ENCODE measurements at regions not wholly inside any gene's neighbourhood (a gene's known extent, or its start where the extent isn't known, plus 50 kb on each side); places are given as distances from the start of the nearest gene placed in this dataset.

DNA sequence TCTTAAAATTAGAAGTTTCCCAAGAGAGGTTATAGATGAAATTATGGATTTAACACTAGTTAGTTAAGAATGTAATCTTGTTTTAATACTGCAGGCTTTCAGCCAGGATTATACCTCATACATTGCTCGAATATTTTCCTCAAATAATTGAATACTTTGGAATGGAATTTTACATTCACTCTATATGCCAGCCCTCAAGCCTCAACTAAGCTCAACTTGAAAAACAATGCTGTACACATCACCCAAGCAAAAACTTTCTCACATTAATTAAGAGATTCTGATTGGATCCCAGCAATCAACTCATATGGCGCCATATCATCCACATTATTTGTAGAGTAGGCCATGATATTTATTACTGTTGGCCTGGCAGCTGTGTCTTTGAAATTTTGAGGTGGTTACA lies 710.7 kb upstream of the ADAMTS5 start:
- 10 to 48% (median 36%) methylated on average over 2 of the region's 2 CpGs for WGBS, 3 donors
- no peak for ATAC-seq

DNA sequence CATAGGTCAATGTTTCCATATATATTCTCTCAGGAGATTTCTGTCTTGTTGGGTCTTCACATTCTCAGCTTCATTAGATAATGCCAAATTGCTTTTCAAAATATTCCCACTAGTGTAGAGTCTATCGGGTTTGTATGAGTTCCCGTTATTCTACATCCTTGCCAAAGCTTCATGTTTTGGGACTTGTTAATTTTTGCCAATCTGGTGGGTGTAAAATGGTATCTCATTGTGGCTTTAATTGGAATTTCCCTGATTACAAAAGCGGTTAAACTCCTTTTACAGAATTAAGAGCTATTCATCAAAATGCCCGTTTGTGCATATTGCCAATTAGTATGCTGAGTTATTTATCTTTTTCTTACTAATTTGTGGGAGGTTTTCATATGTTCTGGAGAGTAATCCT lies 708.4 kb upstream of the ADAMTS5 start:
- TF ChIP-seq, protein P1, sequence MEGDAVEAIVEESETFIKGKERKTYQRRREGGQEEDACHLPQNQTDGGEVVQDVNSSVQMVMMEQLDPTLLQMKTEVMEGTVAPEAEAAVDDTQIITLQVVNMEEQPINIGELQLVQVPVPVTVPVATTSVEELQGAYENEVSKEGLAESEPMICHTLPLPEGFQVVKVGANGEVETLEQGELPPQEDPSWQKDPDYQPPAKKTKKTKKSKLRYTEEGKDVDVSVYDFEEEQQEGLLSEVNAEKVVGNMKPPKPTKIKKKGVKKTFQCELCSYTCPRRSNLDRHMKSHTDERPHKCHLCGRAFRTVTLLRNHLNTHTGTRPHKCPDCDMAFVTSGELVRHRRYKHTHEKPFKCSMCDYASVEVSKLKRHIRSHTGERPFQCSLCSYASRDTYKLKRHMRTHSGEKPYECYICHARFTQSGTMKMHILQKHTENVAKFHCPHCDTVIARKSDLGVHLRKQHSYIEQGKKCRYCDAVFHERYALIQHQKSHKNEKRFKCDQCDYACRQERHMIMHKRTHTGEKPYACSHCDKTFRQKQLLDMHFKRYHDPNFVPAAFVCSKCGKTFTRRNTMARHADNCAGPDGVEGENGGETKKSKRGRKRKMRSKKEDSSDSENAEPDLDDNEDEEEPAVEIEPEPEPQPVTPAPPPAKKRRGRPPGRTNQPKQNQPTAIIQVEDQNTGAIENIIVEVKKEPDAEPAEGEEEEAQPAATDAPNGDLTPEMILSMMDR (IDR thresholded peaks at IDR 0.05): no peak
- Histone ChIP-seq H3K27ac (no peak overlapping the region), H3K27me3 (ENCODE audit: insufficient read depth in 3 of 3, low read length in 2 of 3) (no peaks in the 10 kb centered on the region), H3K9me3 (no peaks in the 10 kb centered on the region), H3K36me3 (ENCODE audit: insufficient read depth in 1 of 2, low read depth in 1 of 2) (no peaks in the 10 kb centered on the region), H3K4me1 (no peaks in the 10 kb centered on the region), H3K4me3 (no peak overlapping the region)
- WGBS, 3 donors: 76 to 81% (median 77%) methylated on average over 4 of the region's 4 CpGs
- ATAC-seq (no peak), DNase-seq (no peak)
- intact Hi-C loops (cut with DNase I): no loop called here

More for the DNA sequence above, 710.7 kb upstream of the ADAMTS5 start:
- intact Hi-C loops (cut with DNase I): no loop called here
- Histone ChIP-seq H3K4me3 (no peak overlapping the region), H3K27me3 (ENCODE audit: insufficient read depth in 3 of 3, low read length in 2 of 3) (no peaks in the 10 kb centered on the region), H3K36me3 (ENCODE audit: insufficient read depth in 1 of 2, low read depth in 1 of 2) (no peaks in the 10 kb centered on the region), H3K27ac (no peak overlapping the region), H3K4me1 (no peaks in the 10 kb centered on the region), H3K9me3 (no peaks in the 10 kb centered on the region)
- DNase-seq: no peak
- TF ChIP-seq, protein P1 (IDR thresholded peaks at IDR 0.05): no peak

DNA sequence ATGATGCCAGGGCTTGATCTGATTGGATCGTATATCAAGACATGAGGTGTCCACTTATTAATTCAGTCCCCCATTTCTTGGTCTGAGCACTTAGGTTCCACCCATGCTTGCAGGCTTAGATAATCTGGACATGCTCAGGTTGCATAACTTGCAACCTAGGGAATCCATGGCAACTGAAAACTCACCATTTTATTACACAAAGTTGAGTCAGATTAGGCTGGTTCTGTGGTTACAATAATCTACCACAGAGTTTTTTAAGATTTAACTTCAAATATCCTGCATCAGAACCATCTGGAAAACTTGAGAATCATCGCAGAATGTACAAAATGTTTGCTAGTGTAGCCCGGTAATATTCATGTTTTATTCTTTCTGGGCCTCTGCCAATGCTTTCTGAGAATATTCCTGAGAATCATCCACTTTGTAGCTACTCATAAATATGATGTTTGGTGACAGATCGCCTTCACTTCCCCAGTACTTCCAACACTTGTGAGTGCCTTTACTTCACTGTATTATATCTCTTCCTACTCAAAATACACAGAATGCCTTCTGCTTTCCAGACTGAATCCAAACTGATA lies 707.2 kb upstream of the ADAMTS5 start:
- no peak overlapping the region for H3K4me3 ChIP-seq
- no peaks in the 10 kb centered on the region for H3K4me1 ChIP-seq
- H3K36me3 ChIP-seq (ENCODE audit: insufficient read depth in 1 of 2, low read depth in 1 of 2): no peaks in the 10 kb centered on the region
- no peak overlapping the region for H3K27ac ChIP-seq
- intact Hi-C loops (cut with DNase I): no loop called here
- H3K9me3 ChIP-seq: no peaks in the 10 kb centered on the region
- ATAC-seq: no peak
- H3K27me3 ChIP-seq (ENCODE audit: insufficient read depth in 3 of 3, low read length in 2 of 3): no peaks in the 10 kb centered on the region
- no peak for DNase-seq
- TF ChIP-seq, protein P1 (IDR thresholded peaks at IDR 0.05): no peak
- WGBS, 3 donors: 74 to 79% (median 78%) methylated on average over 4 of the region's 4 CpGs

DNA sequence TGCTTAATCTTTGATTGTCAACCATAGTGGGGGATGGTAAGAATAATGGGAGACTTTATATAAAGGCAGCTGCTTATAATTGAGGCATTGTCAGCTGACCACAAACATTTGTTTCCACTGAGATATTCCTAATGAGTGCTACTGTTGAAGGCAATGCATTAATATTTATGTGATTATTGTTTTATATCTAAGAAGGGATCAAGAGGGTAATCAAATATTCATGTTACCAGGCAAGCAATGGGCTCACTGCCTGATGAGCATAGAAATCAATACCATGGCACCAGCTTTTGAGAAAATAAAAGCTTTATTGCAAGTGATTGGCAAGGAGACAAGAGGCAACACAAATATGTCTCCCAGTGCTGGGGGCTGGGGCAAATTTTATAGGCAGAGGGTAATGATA lies 706.7 kb upstream of the ADAMTS5 start:
- intact Hi-C loops (cut with DNase I): no loop called here
- Histone ChIP-seq H3K4me1 (no peaks in the 10 kb centered on the region), H3K36me3 (ENCODE audit: insufficient read depth in 1 of 2, low read depth in 1 of 2) (no peaks in the 10 kb centered on the region), H3K27me3 (ENCODE audit: insufficient read depth in 3 of 3, low read length in 2 of 3) (no peaks in the 10 kb centered on the region), H3K4me3 (no peak overlapping the region), H3K27ac (no peak overlapping the region), H3K9me3 (no peaks in the 10 kb centered on the region)
- ATAC-seq (no peak), DNase-seq (no peak)
- TF ChIP-seq, protein P1 (IDR thresholded peaks at IDR 0.05): no peak

DNA sequence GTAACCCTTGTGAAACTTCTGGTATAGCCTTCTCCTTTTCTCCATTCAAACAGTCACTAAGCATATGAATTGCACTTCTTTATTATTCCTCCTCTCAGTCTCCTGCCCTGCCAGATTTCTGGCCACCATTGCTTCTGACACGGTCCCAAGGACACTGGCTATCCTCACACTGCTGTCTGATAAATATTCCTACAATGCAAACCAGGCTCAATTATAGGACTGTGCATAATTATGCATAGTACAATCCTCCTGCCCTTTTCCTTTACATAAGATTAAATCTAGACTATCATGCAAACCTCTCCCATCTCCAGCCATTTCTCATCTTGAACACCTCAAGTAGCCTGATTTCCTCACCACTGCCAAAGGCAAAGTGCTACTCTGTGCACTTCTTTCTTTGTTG lies 704.3 kb upstream of the ADAMTS5 start:
- intact Hi-C loops (cut with DNase I): no loop called here
- Histone ChIP-seq H3K4me1 (no peaks in the 10 kb centered on the region), H3K9me3 (no peaks in the 10 kb centered on the region), H3K27ac (no peak overlapping the region), H3K4me3 (no peak overlapping the region), H3K27me3 (ENCODE audit: insufficient read depth in 3 of 3, low read length in 2 of 3) (no peaks in the 10 kb centered on the region), H3K36me3 (ENCODE audit: insufficient read depth in 1 of 2, low read depth in 1 of 2) (no peaks in the 10 kb centered on the region)
- 59 to 78% (median 68%) methylated on average over 1 of the region's 1 CpG for WGBS, 3 donors
- TF ChIP-seq, protein P1 (IDR thresholded peaks at IDR 0.05): no peak
- DNase-seq (no peak), ATAC-seq (no peak)

Data from psoas muscle (tissue), 7 donors.